Esophagus squamous epithelium (tissue), 4 donors: ENCODE measurements at regions not wholly inside any gene's neighbourhood (a gene's known extent, or its start where the extent isn't known, plus 50 kb on each side); places are given as distances from the start of the nearest gene placed in this dataset.

Source experiments
- CTCF ChIP-seq, 6 experiments: fragments of 450-650 bp in 4 of 6; fragments of 200-600 bp in 2 of 6; sonication (generic) in 2 of 6; IDR thresholded peaks; one replicate each; pipeline ENCODE4 v1.5.1; 2016 to 2019; ENCODE audit warnings: antibody characterized with exemption in 6 of 6, mild to moderate bottlenecking in 4 of 6, moderate library complexity in 4 of 6
- POLR2A ChIP-seq, 4 donors: fragments of 450-650 bp; IDR thresholded peaks; one replicate each; pipeline ENCODE4 v1.6.1; 2017; ENCODE audit warnings: antibody characterized with exemption in 4 of 4, mild to moderate bottlenecking in 4 of 4, moderate library complexity in 3 of 4

GRCh38 chr21:35249636-35250035 lies 200.5 kb upstream of the RUNX1 start:
- no peak for TF ChIP-seq CTCF (IDR thresholded peaks at IDR 0.05)
- TF ChIP-seq POLR2A (IDR thresholded peaks at IDR 0.05): no peak
